ENCODE measurements at regions not wholly inside any gene's neighbourhood (a gene's known extent, or its start where the extent isn't known, plus 50 kb on each side); places are given as distances from the start of the nearest gene placed in this dataset.

DNA sequence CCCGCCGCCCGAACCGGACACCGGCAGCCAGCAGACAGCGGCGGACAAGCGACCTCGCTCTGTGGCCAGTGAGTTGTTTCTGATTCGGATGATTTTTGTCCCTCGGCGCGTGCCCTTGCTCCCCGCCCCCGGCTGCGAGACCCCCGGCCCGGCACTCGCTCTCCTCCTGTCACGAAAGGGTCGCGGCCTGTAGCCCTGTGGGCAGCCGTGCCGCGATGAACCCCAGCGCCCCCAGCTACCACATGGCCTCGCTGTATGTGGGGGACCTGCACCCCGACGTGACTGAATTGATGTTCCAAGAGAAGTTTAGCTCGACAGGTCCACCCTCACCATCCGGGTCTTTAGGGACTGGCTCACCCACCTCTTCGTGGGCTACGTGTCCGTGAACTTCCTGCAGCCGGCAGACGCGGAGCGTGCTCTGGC lies 1257.5 kb upstream of the ACVR2A start:
- ChIA-PET POLR2A (ENCODE audit: unreplicated experiment) (no interaction called here), CTCF (no interaction called here)
- Histone ChIP-seq H3K9me3 (ENCODE audit: low read length) (no peaks in the 10 kb centered on the region), H3K4me2 (ENCODE audit: low read length) (no peak overlapping the region), H4K20me1 (ENCODE audit: low read length) (no peaks in the 10 kb centered on the region), H3K9me2 (replicated peaks; ENCODE audit: low read length) (no peaks in the 10 kb centered on the region), H3K27ac (ENCODE audit: low read length) (no peak overlapping the region), H3K27me3 (ENCODE audit: low read length) (no peaks in the 10 kb centered on the region), H3K36me3 (ENCODE audit: low read depth, low read length) (no peaks in the 10 kb centered on the region), H3F3A (ENCODE audit: low read length, unreplicated experiment) (no peaks in the 10 kb centered on the region), H3K4me3 (ENCODE audit: low read length) (no peak overlapping the region), H3K4me1 (ENCODE audit: insufficient read depth, low read length) (no peaks in the 10 kb centered on the region), H3K9ac (ENCODE audit: low read length) (no peak overlapping the region), H3K79me2 (ENCODE audit: low read length) (no peaks in the 10 kb centered on the region), H2AFZ (ENCODE audit: low read length) (no peak overlapping the region)
- no TSS peak for BruUV-seq (replicated peaks)
- ATAC-seq, result no peak
- TF ChIP-seq EZH2 (IDR thresholded peaks at IDR 0.05; ENCODE audit: low read length, unreplicated experiment), result no peak
- TF ChIP-seq EZH2phosphoT487 (IDR thresholded peaks at IDR 0.05; ENCODE audit: borderline replicate concordance, low read length), result no peak
- TF ChIP-seq, protein P1, sequence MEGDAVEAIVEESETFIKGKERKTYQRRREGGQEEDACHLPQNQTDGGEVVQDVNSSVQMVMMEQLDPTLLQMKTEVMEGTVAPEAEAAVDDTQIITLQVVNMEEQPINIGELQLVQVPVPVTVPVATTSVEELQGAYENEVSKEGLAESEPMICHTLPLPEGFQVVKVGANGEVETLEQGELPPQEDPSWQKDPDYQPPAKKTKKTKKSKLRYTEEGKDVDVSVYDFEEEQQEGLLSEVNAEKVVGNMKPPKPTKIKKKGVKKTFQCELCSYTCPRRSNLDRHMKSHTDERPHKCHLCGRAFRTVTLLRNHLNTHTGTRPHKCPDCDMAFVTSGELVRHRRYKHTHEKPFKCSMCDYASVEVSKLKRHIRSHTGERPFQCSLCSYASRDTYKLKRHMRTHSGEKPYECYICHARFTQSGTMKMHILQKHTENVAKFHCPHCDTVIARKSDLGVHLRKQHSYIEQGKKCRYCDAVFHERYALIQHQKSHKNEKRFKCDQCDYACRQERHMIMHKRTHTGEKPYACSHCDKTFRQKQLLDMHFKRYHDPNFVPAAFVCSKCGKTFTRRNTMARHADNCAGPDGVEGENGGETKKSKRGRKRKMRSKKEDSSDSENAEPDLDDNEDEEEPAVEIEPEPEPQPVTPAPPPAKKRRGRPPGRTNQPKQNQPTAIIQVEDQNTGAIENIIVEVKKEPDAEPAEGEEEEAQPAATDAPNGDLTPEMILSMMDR (conservative IDR thresholded peaks at IDR 0.05; ENCODE audit: low read depth, low read length), result no peak
- DNase-seq, result no peak
- intact Hi-C loops (cut with micrococcal nuclease), result no loop called here

DNA sequence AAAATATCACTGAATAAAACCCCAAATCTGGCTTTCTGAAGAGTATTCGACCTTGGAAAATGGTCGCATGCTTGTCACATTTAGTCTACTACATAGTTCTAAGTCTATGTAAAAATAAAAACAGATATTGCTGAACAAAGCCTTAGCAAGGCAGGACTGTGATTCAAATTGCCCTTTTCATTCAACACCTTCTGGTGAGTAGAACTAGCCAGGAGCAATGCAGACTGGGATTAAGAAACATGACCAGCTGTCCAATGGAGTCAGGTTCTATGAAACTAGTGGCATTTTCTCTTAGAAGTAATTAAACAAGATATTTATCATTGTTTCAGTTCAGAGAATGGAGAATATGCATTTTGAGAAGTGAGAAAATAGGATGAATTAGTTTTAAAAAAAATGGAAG lies 1260.5 kb upstream of the ACVR2A start:
- no peaks in the 10 kb centered on the region for H3K36me3 ChIP-seq (ENCODE audit: low read depth, low read length)
- BruUV-seq (replicated peaks), result no TSS peak
- TF ChIP-seq EZH2phosphoT487 (IDR thresholded peaks at IDR 0.05; ENCODE audit: borderline replicate concordance, low read length) (no peak), EZH2 (IDR thresholded peaks at IDR 0.05; ENCODE audit: low read length, unreplicated experiment) (no peak)
- TF ChIP-seq, protein P1 (conservative IDR thresholded peaks at IDR 0.05; ENCODE audit: low read depth, low read length), result no peak
- H3K4me3 ChIP-seq (ENCODE audit: low read length), result no peak overlapping the region
- no peaks in the 10 kb centered on the region for H4K20me1 ChIP-seq (ENCODE audit: low read length)
- no peaks in the 10 kb centered on the region for H3K79me2 ChIP-seq (ENCODE audit: low read length)
- no peaks in the 10 kb centered on the region for H3K27me3 ChIP-seq (ENCODE audit: low read length)
- no peak overlapping the region for H3K4me2 ChIP-seq (ENCODE audit: low read length)
- CTCF ChIA-PET, result no interaction called here
- peaks cover 4% of the 10 kb centered on the region for H3F3A ChIP-seq (ENCODE audit: low read length, unreplicated experiment)
- H3K9ac ChIP-seq (ENCODE audit: low read length), result no peak overlapping the region
- no peaks in the 10 kb centered on the region for H3K9me3 ChIP-seq (ENCODE audit: low read length)
- H3K27ac ChIP-seq (ENCODE audit: low read length), result no peak overlapping the region
- H2AFZ ChIP-seq (ENCODE audit: low read length), result no peak overlapping the region
- POLR2A ChIA-PET (ENCODE audit: unreplicated experiment), result no interaction called here
- ATAC-seq (no peak), DNase-seq (no peak)
- intact Hi-C loops (cut with micrococcal nuclease), result no loop called here
- peaks cover 9% of the 10 kb centered on the region for H3K4me1 ChIP-seq (ENCODE audit: insufficient read depth, low read length)
- no peaks in the 10 kb centered on the region for H3K9me2 ChIP-seq (replicated peaks; ENCODE audit: low read length)

DNA sequence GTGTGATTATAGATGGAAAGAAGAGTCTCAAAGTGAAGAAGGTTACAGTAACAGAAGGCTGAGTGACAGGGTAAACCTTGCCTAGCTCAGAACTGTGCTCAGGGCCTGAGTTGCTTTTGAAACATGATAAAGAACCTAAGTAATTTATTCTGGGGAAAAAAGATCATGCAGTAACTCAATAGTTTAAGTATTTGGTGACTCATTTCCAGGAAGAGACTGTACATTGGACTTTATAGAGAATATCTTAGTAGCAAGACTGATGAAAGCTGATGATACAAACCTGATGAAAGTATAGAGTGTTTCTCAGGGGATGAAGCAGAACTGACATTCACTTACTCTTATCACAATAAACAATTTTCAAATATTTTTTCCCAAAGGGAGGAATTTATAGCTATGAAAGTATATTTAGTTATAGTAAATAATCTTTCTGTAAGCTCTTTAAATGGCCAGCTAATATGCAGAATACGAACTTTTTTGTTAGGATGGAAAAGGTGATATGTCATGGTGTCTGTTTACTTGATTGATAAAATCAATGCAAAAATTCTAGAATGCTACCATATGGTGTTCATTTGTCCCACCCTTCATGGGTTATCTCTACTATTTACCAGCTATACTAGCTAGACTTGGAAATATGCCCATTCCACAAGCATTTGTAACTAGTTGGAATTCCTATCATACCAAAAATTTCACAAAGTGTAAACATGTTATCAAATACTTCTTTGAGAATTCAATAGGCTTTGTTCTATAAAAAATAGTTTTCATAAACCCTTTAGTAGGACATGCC lies 1265.5 kb upstream of the ACVR2A start:
- intact Hi-C loops (cut with micrococcal nuclease), result loop anchor here (2.0 kb wide), 1 partner anchor 55 kb away; no protein-coding TSS in a partner anchor
- no TSS peak for BruUV-seq (replicated peaks)
- Histone ChIP-seq H3F3A (ENCODE audit: low read length, unreplicated experiment) (peaks cover 4% of the 10 kb centered on the region), H3K36me3 (ENCODE audit: low read depth, low read length) (no peaks in the 10 kb centered on the region), H3K4me2 (ENCODE audit: low read length) (peak overlapping the region; percentile 58), H3K9me3 (ENCODE audit: low read length) (no peaks in the 10 kb centered on the region), H3K9me2 (replicated peaks; ENCODE audit: low read length) (no peaks in the 10 kb centered on the region), H3K9ac (ENCODE audit: low read length) (no peak overlapping the region), H2AFZ (ENCODE audit: low read length) (no peak overlapping the region), H3K27ac (ENCODE audit: low read length) (0 out of 2 replicates have a peak overlapping the region, but pooled peaks have one; percentile 19), H3K27me3 (ENCODE audit: low read length) (no peaks in the 10 kb centered on the region), H3K4me3 (ENCODE audit: low read length) (peak overlapping the region; percentile 3; the same call in 1 of the 2 replicates), H4K20me1 (ENCODE audit: low read length) (no peaks in the 10 kb centered on the region), H3K79me2 (ENCODE audit: low read length) (no peaks in the 10 kb centered on the region), H3K4me1 (ENCODE audit: insufficient read depth, low read length) (peaks cover 23% of the 10 kb centered on the region)
- CTCF ChIA-PET, result interaction anchor here (0.8 kb wide), 1 partner anchor 219 kb away, joined by 3 read pairs; no protein-coding TSS in a partner anchor
- peak; percentile 91 for ATAC-seq
- TF ChIP-seq, protein P1 (conservative IDR thresholded peaks at IDR 0.05; ENCODE audit: low read depth, low read length), result no peak
- POLR2A ChIA-PET (ENCODE audit: unreplicated experiment), result no interaction called here
- peak; percentile 79 for DNase-seq

All from PC-3 (cell line).